Activated T-helper 17 cell treated with anti-CD3 and anti-CD28 coated beads, Interleukin-2, amount 50 U/mL, for 72 hours (primary cell): ENCODE measurements at regions not wholly inside any gene's neighbourhood (a gene's known extent, or its start where the extent isn't known, plus 50 kb on each side); places are given as distances from the start of the nearest gene placed in this dataset.

Experiments used
- ATAC-seq: fragments of 150-1000 bp; cut with Tn5 transposase; replicated peaks from 2 replicates; pipeline ENCODE4 v1.10.0; 2021; ENCODE audit warnings: mild to moderate bottlenecking, moderate library complexity
- H3K27ac Mint-ChIP-seq: one replicate; pipeline ENCODE4 v1.8.0; 2022; ENCODE audit warnings: mixed read lengths
- H3K27me3 Mint-ChIP-seq: one replicate; pipeline ENCODE4 v1.8.0; 2022; ENCODE audit warnings: mixed read lengths
- H3K36me3 Mint-ChIP-seq: one replicate; pipeline ENCODE4 v1.8.0; 2022; ENCODE audit warnings: low read depth, mild to moderate bottlenecking, mixed read lengths
- H3K4me1 Mint-ChIP-seq: one replicate; pipeline ENCODE4 v1.8.0; 2022; ENCODE audit warnings: mixed read lengths
- H3K4me3 Mint-ChIP-seq: one replicate; pipeline ENCODE4 v1.8.0; 2022; ENCODE audit warnings: mild to moderate bottlenecking, mixed read lengths
- H3K9me3 Mint-ChIP-seq: one replicate; pipeline ENCODE4 v1.8.0; 2022; ENCODE audit warnings: mixed read lengths

DNA sequence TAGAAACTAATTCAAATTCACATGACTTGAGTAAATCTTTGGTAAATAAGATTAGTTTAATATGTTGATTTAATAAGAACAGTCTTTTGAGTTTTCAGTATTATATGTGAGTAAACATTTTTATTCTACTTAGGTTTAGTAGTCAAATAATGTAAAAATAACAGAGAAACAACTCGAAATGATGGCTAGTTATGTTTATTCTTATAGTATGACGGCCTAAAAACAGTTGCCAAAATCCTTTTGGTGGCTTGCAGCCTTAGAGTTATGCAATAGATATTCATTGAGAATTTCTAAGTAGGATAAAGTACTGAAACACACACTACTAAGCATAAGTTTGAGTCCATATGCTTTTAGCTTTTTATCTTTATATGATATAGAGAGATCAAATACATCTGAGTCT lies 184.8 kb downstream of the GNAI1 start:
- H3K4me3 Mint-ChIP-seq: no peak overlapping the region
- no peaks in the 10 kb centered on the region for H3K27me3 Mint-ChIP-seq
- peaks cover 11% of the 10 kb centered on the region for H3K9me3 Mint-ChIP-seq
- H3K27ac Mint-ChIP-seq: no peak overlapping the region
- H3K4me1 Mint-ChIP-seq: no peaks in the 10 kb centered on the region
- H3K36me3 Mint-ChIP-seq: no peaks in the 10 kb centered on the region
- ATAC-seq: no peak

DNA sequence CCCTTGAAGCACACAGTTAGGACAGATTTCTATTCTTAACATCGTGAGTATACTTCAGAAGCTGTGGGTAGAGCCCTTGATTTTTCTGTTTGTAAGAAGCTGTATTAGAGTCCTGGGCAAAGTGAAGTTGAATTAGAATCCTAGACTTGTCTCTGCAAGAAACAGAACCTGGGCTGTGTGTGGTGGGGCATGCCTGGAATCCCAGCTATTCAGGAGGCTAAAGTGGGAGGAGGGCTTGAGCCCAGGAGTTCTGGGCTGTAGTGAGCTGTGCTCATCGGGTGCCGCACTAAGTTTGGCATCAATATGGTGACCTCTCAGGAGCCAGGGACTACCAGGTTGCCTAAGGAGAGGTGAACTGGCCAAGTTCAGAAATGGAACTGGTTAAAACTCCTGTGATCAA lies 183.4 kb downstream of the GNAI1 start:
- no peaks in the 10 kb centered on the region for H3K27me3 Mint-ChIP-seq
- H3K27ac Mint-ChIP-seq: no peak overlapping the region
- H3K9me3 Mint-ChIP-seq: peaks cover 11% of the 10 kb centered on the region
- no peak for ATAC-seq
- no peaks in the 10 kb centered on the region for H3K36me3 Mint-ChIP-seq
- H3K4me1 Mint-ChIP-seq: no peaks in the 10 kb centered on the region
- no peak overlapping the region for H3K4me3 Mint-ChIP-seq

DNA sequence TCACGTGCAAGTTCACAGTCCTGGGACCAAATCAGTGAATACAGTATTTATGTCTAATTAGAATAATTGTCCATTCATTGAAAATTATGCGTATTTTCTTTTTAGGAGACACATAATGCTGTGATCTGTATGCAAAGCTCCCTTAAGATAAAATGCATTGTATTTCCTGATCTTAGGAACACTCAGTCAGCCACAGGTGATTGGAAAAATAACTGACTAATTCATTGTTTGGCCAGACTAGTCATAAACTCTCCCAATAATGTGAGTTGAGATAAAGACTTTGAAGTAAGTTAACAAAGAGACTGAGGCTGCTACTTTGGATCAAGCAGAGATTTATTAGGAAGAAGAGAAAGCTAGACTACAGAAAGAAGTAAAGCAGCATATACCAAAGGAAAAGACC lies 182.2 kb downstream of the GNAI1 start:
- no peaks in the 10 kb centered on the region for H3K27me3 Mint-ChIP-seq
- H3K4me1 Mint-ChIP-seq: no peaks in the 10 kb centered on the region
- H3K27ac Mint-ChIP-seq: no peak overlapping the region
- H3K36me3 Mint-ChIP-seq: no peaks in the 10 kb centered on the region
- no peak for ATAC-seq
- peaks cover 15% of the 10 kb centered on the region for H3K9me3 Mint-ChIP-seq
- H3K4me3 Mint-ChIP-seq: no peak overlapping the region

DNA sequence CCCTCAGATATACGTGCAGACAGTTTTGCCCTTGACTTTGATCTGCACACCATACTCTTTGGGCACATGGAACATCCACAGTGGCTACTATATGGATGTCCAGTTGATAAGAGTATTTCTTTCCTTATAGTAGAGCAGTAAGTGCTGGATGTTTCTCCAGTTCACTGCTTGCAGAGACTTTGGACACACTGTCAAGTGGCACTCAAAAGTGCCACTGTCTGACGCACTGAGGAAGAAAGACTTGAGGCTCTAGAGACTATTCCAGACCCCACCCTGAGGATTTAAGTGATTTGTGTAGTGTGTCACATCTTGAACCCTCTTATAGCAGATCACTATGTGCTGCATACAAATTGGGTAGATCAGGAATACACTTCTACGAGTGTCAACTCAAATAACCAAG lies 179.1 kb downstream of the GNAI1 start:
- H3K27me3 Mint-ChIP-seq: no peaks in the 10 kb centered on the region
- H3K36me3 Mint-ChIP-seq: no peaks in the 10 kb centered on the region
- no peak for ATAC-seq
- no peaks in the 10 kb centered on the region for H3K4me1 Mint-ChIP-seq
- peaks cover 16% of the 10 kb centered on the region for H3K9me3 Mint-ChIP-seq
- H3K27ac Mint-ChIP-seq: no peak overlapping the region
- no peak overlapping the region for H3K4me3 Mint-ChIP-seq

DNA sequence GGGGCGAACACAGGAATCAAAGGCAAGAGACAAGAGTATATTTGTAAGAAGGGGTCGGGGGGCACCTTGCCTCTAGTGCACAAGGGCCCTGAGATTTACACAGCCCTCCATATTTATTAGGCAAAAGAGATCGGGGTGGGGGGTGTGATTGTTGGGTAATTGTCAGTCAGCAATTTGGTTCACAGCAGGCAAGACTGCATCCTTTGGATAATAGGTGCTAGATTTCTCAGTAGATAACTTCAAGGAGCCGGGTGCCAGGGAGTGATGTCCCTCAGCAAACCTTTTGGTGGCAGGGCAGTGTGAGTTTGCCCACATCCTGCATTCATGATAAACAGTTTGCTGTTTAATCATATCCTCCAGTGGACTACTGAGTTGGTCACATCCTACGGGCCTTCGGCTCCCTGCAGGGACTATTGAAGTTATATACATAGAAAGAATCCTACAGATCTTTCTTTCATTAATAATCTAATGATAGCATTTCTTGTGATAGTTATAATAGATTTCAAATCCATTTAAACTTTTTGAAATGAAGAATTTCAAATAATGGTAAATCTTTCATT lies 178.5 kb downstream of the GNAI1 start:
- no peaks in the 10 kb centered on the region for H3K27me3 Mint-ChIP-seq
- no peaks in the 10 kb centered on the region for H3K36me3 Mint-ChIP-seq
- no peaks in the 10 kb centered on the region for H3K4me1 Mint-ChIP-seq
- ATAC-seq: no peak
- H3K27ac Mint-ChIP-seq: no peak overlapping the region
- H3K9me3 Mint-ChIP-seq: peaks cover 13% of the 10 kb centered on the region
- H3K4me3 Mint-ChIP-seq: no peak overlapping the region

DNA sequence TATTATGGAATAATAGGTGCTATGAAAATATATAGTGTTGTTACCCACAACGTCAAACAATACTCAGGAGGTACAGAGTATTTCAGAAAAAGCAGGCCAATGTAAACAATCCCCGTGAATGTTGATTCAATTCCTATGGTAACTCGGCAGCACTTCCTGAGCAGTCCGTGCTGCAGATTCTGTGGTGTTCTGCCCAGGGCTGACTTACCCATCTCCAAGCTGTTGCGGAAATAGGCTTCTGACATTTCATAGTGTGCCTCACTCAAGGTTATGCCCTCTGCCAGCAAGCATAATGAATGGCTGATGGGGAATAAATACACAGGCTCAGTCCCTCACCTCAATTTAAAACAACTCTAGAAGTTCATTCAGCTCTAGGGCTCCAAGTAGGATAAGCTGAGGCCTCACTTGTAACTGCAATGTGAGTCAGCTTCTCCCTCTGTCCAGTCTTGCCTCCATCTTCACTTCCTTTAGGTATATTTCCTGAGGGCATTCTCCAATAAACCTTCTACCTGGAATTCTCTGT lies 177.6 kb downstream of the GNAI1 start:
- ATAC-seq: no peak
- H3K9me3 Mint-ChIP-seq: peaks cover 13% of the 10 kb centered on the region
- H3K4me1 Mint-ChIP-seq: no peaks in the 10 kb centered on the region
- no peaks in the 10 kb centered on the region for H3K36me3 Mint-ChIP-seq
- H3K27me3 Mint-ChIP-seq: no peaks in the 10 kb centered on the region
- no peak overlapping the region for H3K4me3 Mint-ChIP-seq
- no peak overlapping the region for H3K27ac Mint-ChIP-seq

DNA sequence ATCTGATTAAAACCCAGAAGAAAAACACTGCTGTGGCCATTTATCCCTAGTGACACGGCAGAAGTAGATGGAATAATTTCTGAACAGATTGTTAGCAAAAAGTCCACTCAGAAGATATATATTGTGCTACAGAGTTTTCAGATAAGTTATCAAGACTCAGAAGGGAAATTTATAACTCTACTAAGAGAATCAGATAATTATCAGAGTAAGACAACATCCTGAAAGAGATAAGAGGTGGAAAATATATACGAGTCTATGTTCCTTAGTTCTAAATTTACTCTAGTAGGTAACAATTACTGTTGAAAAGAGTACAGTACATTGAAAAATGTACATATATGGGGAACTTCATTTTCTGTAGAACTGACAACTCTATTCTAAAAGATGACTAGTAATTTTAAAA lies 176.7 kb downstream of the GNAI1 start:
- ATAC-seq: no peak
- no peaks in the 10 kb centered on the region for H3K36me3 Mint-ChIP-seq
- H3K4me1 Mint-ChIP-seq: no peaks in the 10 kb centered on the region
- no peak overlapping the region for H3K4me3 Mint-ChIP-seq
- peaks cover 13% of the 10 kb centered on the region for H3K9me3 Mint-ChIP-seq
- no peak overlapping the region for H3K27ac Mint-ChIP-seq
- H3K27me3 Mint-ChIP-seq: no peaks in the 10 kb centered on the region

DNA sequence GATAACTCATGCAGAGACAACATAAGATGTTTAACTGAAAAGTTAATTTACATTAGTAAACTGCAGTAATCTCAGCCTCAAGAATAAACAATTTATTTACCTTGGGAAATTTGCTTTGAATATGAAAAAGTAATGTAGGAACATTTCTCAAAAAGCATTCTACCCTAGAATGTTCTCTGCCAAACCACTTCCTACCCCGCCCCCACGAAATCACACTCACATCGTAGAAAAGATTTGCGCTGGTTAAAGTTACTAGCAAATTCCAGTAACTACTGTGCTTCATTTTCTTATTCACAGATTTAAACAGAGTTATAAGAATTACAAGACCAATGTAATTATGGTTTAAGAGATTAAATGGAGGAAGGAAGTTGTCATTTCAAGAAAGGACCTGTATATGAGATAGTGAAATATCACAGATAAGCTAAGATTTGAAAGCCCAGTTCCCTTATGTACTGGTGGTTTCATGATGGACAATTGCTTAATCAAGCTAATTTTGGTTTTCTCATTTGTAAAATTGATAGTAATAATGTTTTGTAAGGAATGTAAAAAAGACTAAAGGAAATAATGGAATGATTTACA lies 175.4 kb downstream of the GNAI1 start:
- Mint-ChIP-seq H3K4me1 (no peaks in the 10 kb centered on the region), H3K4me3 (no peak overlapping the region), H3K9me3 (peaks cover 7% of the 10 kb centered on the region), H3K36me3 (no peaks in the 10 kb centered on the region), H3K27me3 (no peaks in the 10 kb centered on the region), H3K27ac (no peak overlapping the region)
- ATAC-seq: no peak

DNA sequence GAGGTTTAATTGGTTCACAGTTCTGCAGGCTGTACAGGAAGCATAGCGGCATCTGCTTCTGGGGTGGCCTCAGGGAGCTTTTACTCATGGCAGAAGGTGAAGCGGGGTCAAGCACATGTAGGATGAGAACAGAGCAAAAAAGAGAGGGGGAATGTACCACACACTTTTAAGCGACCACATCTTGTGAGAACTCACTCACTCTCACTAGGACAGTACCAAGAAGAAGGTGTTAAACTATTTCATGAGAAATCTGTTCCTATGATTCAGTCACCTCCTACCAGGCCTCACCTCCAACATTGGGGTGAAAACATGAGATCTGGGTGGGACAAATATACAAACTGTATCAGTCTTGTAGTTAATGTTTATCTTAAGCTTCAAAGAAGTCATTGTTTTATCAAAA lies 174.7 kb downstream of the GNAI1 start:
- no peak overlapping the region for H3K4me3 Mint-ChIP-seq
- H3K36me3 Mint-ChIP-seq: no peaks in the 10 kb centered on the region
- H3K27ac Mint-ChIP-seq: no peak overlapping the region
- peaks cover 7% of the 10 kb centered on the region for H3K9me3 Mint-ChIP-seq
- no peaks in the 10 kb centered on the region for H3K27me3 Mint-ChIP-seq
- ATAC-seq: no peak
- H3K4me1 Mint-ChIP-seq: no peaks in the 10 kb centered on the region

DNA sequence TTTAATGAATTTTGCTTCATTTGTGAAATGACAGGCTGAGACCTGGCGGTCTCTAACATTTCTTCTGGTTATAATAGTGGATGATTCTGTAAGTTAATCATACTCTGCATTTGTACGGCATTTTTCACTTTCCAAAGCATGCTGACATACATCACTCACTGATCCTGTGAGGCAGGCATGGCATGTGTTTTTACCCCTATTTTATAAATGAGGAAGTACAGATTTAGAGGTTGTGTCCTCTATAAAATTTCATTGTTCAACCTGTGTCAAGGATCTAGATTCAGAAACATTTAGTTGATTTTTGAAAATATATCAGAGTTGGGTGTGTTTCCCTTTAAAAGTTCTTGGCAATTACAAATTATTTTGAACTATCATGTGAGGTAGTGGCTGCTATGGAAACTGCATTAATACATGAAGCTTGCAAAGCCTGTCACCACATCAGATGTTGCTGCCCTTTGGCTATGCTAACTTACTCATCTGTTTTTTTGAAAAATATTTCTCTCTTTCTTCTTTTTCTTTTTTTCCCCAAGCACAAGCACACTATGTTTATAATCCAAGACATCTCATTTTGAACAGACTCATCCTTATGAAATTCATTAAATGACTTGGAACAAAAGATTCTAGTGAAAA lies 172.7 kb downstream of the GNAI1 start:
- no peak overlapping the region for H3K4me3 Mint-ChIP-seq
- ATAC-seq: no peak
- H3K27me3 Mint-ChIP-seq: no peaks in the 10 kb centered on the region
- H3K9me3 Mint-ChIP-seq: peaks cover 3% of the 10 kb centered on the region
- H3K27ac Mint-ChIP-seq: no peak overlapping the region
- no peaks in the 10 kb centered on the region for H3K36me3 Mint-ChIP-seq
- H3K4me1 Mint-ChIP-seq: no peaks in the 10 kb centered on the region

DNA sequence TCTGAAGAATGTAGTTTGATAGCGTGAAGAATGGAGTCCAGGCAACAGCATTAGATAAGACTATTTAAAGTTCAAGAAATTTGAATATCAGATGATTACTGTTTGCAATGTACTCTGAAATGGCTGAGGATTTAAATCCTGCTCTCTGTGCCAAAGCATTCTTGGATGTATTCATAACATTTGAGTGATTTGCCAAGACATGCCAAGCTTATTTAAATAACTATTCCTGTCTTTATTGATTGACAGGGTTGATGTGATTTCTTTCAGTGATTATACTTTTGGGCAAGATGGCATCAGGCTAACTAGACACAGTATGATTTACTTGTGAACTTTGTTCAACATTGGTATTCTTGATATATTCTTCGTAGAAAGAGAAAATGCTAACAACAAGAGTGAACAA lies 168.7 kb downstream of the GNAI1 start:
- H3K36me3 Mint-ChIP-seq: no peaks in the 10 kb centered on the region

DNA sequence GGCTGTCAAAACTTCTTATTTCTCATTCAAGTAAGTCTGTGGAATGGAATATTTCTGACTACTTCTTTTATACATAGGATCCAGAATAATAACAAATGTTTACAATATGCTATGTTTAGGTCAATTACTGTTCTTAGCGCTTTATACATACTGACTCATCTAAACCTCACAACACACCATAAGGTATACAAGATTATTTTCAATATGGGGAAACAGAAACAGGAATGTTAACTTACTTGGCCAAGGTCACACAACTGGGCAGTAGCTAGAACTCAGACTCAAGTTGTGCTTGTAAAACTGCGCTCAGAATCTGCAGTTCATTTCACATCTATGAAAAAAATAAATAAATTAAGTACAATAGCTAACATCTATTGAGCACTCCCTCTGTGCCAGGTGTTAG lies 168.0 kb downstream of the GNAI1 start:
- Mint-ChIP-seq H3K4me1 (no peaks in the 10 kb centered on the region), H3K27ac (no peak overlapping the region), H3K27me3 (no peaks in the 10 kb centered on the region), H3K4me3 (no peak overlapping the region), H3K36me3 (no peaks in the 10 kb centered on the region), H3K9me3 (peaks cover 3% of the 10 kb centered on the region)
- ATAC-seq: no peak

More for the DNA sequence above, 168.7 kb downstream of the GNAI1 start:
- no peaks in the 10 kb centered on the region for H3K27me3 Mint-ChIP-seq
- H3K4me1 Mint-ChIP-seq: no peaks in the 10 kb centered on the region
- peaks cover 3% of the 10 kb centered on the region for H3K9me3 Mint-ChIP-seq
- ATAC-seq: no peak
- H3K27ac Mint-ChIP-seq: no peak overlapping the region
- H3K4me3 Mint-ChIP-seq: no peak overlapping the region

DNA sequence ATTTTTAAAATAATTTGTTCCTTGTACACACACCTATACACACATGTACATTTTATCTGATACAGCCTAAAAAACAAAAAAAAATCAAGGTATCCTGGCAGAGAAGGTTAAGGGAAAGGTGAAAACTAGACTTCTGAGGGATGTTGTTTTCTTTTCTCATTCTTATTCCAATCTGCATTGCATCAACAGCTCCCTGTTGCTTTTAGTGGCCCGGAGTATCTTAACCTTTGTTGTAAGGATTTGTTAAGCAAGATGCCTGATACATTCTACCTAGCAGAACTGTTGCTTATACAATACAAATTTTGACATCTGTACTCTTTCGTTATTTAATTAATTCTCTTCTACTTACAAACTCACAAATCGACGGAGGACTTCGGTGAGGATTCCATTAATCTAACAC lies 167.4 kb downstream of the GNAI1 start:
- H3K4me1 Mint-ChIP-seq: no peaks in the 10 kb centered on the region
- no peak overlapping the region for H3K27ac Mint-ChIP-seq
- H3K4me3 Mint-ChIP-seq: no peak overlapping the region
- no peaks in the 10 kb centered on the region for H3K36me3 Mint-ChIP-seq
- H3K27me3 Mint-ChIP-seq: no peaks in the 10 kb centered on the region
- H3K9me3 Mint-ChIP-seq: peaks cover 5% of the 10 kb centered on the region
- no peak for ATAC-seq

DNA sequence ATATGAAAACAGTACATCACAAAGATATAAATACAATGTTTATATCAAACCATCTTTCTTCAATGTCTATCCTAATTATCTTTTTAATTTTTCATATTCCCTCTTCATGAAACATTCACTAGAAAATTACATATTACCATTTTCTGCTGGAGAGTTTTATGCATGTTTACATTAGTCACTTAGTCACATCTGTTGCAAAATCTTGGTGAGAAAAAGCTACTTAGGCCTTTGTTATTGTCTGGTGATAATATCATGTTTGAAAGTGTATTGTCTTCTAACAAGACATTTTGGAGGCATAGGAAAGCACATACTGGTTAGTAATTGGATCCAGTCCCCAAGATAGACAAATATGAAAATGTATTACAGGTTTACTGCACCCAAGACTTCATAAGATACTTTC lies 163.6 kb downstream of the GNAI1 start:
- no peaks in the 10 kb centered on the region for H3K36me3 Mint-ChIP-seq

DNA sequence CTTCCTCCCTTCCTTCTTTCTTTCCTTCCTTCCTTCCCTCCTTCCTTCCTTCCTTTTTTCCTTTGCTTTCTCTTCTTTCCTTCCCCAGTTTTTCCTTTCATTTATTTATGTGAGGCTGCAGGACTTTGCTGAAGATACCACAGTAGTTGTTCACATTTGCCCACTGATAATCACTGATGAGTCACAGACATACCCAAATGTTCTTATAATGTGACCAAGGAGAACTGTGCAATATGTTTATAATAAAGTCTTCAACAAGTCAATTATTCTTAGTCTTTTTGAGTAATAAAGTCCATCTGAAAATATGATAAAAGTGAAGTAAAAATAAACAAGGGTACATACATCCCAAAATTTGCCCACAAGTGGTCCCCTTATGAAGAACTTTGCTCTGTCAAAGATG lies 159.7 kb downstream of the GNAI1 start:
- H3K4me1 Mint-ChIP-seq: no peaks in the 10 kb centered on the region
- no peak for ATAC-seq
- H3K36me3 Mint-ChIP-seq: no peaks in the 10 kb centered on the region
- H3K9me3 Mint-ChIP-seq: peaks cover 28% of the 10 kb centered on the region
- no peak overlapping the region for H3K4me3 Mint-ChIP-seq
- no peak overlapping the region for H3K27ac Mint-ChIP-seq
- no peaks in the 10 kb centered on the region for H3K27me3 Mint-ChIP-seq

More for the DNA sequence above, 163.6 kb downstream of the GNAI1 start:
- Mint-ChIP-seq H3K27me3 (no peaks in the 10 kb centered on the region), H3K27ac (no peak overlapping the region), H3K9me3 (peaks cover 21% of the 10 kb centered on the region), H3K4me3 (no peak overlapping the region), H3K4me1 (no peaks in the 10 kb centered on the region)
- ATAC-seq: no peak
